Esophagus muscularis mucosa (tissue), 3 donors: ENCODE measurements at regions not wholly inside any gene's neighbourhood (a gene's known extent, or its start where the extent isn't known, plus 50 kb on each side); places are given as distances from the start of the nearest gene placed in this dataset.

Experiments
- CTCF ChIP-seq, 3 experiments: fragments of 200-600 bp in 2 of 3; fragments of 450-650 bp in 1 of 3; sonication (generic) in 2 of 3; IDR thresholded peaks; one replicate each; pipeline ENCODE4 v1.5.1; 2017 to 2019; ENCODE audit warnings: antibody characterized with exemption in 3 of 3, mild to moderate bottlenecking in 2 of 3, moderate library complexity in 1 of 3
- POLR2A ChIP-seq: fragments of 450-650 bp; IDR thresholded peaks from one replicate; pipeline ENCODE4 v1.6.1; 2017; ENCODE audit warnings: antibody characterized with exemption, moderate library complexity, mild to moderate bottlenecking, low read depth
- POLR2AphosphoS5 ChIP-seq, 2 donors: sonication (generic); formaldehyde crosslinking; IDR thresholded peaks; one replicate each; pipeline ENCODE4 v1.6.1; 2017; ENCODE audit warnings: antibody characterized with exemption in 2 of 2

GRCh38 chr14:104356738-104357688 lies 218.6 kb downstream of the KIF26A start:
- TF ChIP-seq CTCF (IDR thresholded peaks at IDR 0.05) = no peak
- no peak for TF ChIP-seq POLR2A
- no peak for TF ChIP-seq POLR2AphosphoS5 (IDR thresholded peaks at IDR 0.05)
